ENCODE measurements at regions not wholly inside any gene's neighbourhood (a gene's known extent, or its start where the extent isn't known, plus 50 kb on each side); places are given as distances from the start of the nearest gene placed in this dataset.

GRCh38 chr13:59566561-59566960 lies 597.2 kb downstream of the DIAPH3 start:
- no peak for DNase-seq (ENCODE audit: low read depth)

DNA sequence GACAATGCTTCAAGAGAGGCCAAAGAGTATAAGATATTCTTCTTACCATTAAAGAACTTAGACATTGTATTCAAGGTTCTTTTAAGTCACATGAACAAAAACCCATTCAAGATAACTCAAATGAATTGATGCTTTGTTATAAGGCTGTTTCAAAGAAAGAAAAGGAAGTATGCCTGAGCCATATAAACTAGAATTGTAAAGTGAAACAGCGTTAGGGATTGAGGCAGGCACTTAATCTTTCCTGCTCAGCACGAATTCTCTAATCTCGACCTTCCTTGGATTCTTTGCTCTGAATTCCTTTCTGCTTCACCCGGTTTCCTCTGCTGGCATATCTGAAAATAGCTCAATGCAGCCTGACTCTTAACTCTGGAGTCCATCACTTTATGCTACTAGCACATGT lies 595.4 kb downstream of the DIAPH3 start:
- no peak for DNase-seq (ENCODE audit: low read depth)

DNA sequence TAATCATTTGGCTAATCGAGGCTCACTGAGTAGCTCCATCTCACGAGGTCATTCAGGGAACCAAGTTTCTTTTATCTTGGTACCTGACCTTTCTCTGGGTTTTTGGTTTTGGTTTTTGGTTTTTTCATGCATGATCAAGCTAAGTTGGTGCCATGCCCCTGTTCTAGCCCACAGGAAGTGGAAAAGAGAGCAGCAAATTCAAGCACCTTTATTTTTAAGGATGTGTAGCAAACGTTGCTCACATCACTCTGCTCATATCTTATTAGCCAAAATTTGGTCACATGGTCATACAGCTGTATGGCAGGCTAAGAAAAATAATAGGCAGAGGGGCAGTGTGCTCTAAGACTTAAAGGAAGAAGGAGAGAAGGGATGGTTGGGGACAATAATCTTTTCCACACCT lies 593.5 kb downstream of the DIAPH3 start:
- no peak for DNase-seq (ENCODE audit: low read depth)

DNA sequence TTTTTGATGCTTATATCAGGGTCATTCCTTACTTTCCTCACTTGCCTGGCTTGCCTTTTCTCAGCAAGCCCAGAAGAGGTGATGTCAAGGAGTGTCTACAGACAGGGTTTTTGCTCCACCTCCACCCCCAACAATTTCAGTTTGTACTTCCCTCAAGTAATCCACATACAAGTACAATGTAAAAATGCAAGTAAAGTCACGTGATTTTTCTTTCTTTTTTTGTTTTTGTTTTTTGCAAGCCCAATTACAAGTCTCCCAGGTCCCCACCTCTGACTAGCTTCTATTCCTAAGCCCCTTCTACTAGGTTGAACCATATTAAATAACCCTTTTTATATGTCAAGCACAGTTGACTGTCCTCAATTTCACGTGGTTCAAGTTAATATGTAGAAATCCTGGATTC lies 579.6 kb downstream of the DIAPH3 start:
- no peak for DNase-seq (ENCODE audit: low read depth)

DNA sequence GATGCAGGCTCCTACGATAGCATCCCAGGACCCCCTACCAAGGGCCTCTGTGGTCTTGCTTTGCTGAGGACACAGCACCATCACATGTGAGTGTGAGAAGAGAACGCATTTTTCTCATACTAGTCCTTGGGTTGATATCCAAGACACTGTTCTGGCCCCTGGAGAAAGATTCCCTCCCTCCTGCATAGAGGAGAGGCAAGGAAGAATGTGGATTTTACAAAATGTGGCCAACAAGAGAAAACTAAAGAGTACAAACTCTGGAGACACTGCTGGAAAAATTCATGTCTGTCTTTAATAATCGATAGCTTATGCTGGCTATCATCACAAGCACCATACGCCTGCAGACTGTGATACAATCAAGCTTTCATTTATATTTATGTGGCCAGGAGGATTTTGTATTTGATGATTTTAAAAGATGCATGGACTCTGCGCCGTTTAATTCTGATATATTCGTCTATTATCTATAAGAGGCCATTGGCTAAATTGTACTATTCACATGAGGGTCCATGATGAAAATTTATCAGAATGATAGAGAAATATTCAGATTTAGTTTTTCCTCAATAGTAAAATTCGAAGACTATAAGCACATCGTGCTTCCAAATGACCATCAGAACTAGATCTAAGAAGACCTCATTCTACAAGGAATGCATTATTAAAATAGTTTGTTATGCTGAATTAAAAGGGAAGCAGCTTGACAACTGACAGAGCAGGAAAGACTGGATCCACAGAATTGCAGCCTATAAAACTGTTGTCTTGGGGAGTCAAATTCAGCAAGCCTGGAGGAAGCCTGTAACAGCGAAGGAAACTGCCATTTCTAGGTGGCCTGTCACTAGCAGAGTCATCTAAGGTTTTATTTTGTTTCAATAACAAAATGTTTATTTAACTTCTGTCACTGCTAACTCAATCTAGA lies 578.7 kb downstream of the DIAPH3 start:
- no peak for DNase-seq (ENCODE audit: low read depth)

- no peak for DNase-seq (ENCODE audit: low read depth)
Observed at GRCh38 chr13:59587030-59587429, 576.7 kb downstream of the DIAPH3 start.

DNA sequence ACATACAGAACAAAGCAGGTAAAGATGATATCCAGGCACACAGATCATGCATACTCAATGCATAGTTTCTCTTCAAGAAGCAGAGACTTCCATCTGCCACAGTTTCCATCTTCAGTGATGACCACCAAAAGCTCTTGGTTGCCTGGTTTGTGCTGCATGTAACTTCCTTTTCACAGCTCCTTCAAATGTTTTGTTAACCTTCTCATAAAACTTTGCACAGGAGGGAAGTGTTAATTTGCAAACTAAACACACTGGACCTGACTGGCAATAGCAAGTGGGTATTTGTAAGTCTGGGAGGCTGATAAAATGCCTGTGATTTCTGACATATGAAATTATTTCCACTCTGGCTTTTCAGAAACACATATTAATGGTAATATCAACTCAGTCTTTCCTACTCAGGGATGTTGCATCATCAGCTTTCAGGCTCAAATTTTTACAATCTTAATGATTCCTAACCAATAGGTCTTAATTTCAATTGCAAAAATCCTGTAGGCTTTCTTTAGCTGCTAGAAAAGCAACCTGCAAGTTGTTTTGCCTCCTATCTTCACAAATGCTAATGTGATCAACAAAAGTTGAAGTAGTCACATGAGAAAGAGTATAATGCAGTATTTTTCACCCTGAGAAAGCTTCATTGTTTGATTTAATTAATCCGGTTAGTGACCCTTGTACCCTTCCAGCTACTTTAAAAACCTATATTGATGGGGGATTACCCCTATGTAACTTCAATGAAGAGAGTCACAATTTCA lies 575.6 kb downstream of the DIAPH3 start:
- DNase-seq (ENCODE audit: low read depth), result no peak

- DNase-seq (ENCODE audit: low read depth), result no peak
Observed at GRCh38 chr13:59588717-59589067, 575.0 kb downstream of the DIAPH3 start.

DNA sequence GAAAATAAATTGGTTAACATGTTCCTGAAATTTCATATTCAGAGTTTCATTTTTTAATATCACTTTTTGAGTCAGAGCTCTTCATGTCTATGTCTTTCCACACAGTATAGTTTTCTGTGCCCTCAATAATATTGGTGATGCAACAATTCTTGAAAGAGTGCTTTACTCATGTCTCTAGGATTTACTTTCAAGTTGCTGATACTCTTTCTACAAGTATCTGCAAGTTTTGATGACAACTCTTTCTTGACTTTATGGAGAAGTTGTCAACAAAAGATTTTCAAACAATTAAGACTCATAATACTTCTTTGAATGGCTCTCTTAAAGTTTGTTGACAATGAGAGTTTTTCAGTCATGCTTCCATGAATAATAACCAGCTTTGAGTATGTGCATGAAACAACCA lies 561.7 kb downstream of the DIAPH3 start:
- no peak for DNase-seq (ENCODE audit: low read depth)

DNA sequence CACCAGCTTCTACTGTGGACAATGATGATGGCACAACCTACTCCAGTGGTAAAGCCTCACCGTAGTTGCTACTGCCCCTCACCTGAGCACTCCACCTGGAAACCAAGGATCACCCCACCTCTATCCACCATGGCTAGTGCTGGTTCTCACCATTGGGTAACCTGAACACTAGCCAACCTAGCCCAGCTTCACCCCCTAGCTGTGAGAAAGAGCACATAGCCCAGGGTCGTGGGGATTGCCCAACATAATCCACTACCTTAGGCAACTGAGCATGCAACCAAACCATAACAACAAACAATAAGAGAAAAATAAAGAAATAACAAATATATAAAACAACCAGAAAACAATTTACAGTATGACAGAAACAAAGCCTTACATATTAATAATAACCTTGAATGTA lies 560.1 kb downstream of the DIAPH3 start:
- no peak for DNase-seq (ENCODE audit: low read depth)

GRCh38 chr13:59607172-59607571 lies 556.6 kb downstream of the DIAPH3 start:
- no peak for DNase-seq (ENCODE audit: low read depth)

DNA sequence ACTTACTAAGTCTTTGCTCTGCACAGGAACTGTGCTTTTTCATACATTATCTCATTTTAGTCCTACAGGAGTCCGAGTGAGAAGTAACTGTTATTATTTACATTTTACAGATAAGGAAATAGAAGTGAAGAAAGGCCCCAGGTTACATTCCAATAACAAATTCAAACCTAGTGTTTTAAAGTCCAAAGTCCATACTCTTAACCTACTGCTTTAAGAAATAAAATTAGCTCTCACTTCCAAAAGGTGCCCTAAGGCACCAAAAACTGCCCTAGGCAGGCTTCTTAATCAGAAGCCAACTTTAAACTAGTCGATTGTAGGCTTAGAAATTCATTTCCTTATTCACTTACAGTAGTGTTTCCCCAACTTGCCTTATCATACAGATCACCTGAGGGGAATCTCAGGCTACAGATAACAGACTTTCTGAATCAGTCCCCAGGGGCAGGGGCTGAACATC lies 555.9 kb downstream of the DIAPH3 start:
- no peak for DNase-seq (ENCODE audit: low read depth)

DNA sequence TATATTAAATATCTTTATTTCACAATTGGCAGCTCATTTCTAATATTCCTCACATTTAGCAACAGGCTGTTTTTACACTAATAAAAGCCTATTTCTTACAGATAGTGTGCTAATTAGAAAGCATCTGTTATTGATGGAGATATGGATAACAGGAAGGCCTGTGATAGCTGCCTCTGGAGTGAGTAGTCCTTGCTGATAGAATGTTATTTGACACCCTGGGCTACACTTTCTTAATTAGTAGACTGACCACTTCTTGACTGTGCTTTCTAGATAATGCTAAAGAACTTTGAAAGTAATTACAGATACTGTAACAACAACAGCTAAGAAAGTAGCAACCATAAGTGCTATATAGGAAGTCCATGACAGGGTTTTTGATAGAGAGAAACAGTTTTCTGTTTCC lies 554.3 kb downstream of the DIAPH3 start:
- DNase-seq (ENCODE audit: low read depth), result no peak

Measured in activated T-helper 1 cell treated with Interleukin-2 at 50 U/mL for 16 hours (primary cell).